ENCODE measurements at regions not wholly inside any gene's neighbourhood (a gene's known extent, or its start where the extent isn't known, plus 50 kb on each side); places are given as distances from the start of the nearest gene placed in this dataset.

DNA sequence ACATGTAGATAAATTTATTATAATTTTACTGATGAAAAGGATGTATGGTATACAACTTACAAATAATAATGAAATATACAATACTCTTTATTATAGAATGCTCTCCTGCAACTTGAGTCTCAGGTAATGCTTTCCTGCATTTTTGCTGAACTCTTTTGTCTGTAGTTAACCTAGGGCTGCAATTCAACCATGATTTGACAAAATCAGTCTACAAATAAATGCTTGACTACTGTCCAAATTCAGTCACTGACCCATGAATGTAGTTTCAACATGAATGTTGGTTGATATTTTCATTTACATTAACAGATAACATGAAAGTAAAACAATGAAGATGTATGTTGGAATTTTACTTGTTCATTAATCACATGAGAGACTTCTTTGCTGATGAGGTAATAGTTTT, 320.9 kb downstream of the ZSWIM6 start:
- no peak for DNase-seq (ENCODE audit: low read depth in 4 of 4, low spot score in 1 of 4)

DNA sequence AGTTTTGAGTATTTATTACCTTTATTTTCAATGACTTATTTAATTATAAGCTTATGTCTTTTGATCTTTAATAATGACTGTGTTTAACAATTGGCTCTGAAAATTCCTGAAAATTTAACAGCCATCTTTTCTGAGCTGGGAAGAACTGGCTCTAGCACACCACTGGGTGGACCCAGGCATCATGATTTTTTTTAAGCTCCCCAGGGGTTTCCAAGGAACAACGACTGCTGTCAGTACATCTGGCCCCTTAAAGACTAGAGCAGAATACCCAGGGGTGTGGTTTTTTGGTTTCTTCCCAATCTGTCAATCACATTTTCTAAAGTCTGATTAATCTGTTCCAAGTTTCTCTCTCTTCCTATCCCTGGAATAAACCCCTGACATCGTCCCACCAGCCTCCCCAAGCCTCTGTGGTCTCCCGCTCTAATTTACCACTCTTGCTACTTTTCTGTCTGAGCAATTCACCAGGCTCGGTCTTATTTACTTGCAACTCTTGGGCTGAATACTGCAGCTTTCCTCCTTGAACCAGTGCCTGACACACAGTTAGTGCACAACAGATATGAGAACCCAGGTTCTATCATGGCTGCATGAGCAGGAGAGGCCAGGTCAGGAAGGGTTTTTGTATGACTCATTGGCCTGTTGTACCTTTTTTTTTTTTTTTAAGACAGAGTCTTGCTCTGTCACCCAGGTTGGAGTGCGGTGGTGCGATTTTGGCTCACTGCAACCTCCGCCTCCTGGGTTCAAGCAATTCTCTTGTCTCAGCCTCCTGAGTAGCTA, 321.9 kb downstream of the ZSWIM6 start:
- DNase-seq (ENCODE audit: low read depth in 4 of 4, low spot score in 1 of 4), result no peak

DNA sequence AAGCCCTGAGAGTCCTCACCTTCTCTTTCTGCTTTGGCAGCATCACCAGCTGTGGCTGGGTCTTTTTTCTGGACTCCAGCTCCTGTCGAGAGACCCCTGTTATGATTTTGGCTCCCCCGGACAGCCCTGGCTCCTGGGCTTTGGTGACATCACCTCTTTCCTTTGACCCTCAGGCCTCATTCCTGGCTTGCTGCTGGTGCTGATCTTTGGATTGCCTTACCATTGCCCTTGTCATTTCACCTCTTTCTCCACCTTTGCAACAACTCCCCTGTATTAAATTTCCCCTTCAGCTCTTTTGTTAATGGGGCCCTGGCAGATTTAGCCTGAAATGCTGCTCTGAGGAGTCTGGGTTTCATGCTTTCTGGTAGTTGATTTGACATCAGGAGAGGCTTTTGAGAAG, 322.8 kb downstream of the ZSWIM6 start:
- no peak for DNase-seq (ENCODE audit: low read depth in 4 of 4, low spot score in 1 of 4)

GRCh38 chr5:61657010-61657409, 325.0 kb downstream of the ZSWIM6 start:
- no peak for DNase-seq (ENCODE audit: low read depth in 4 of 4, low spot score in 1 of 4)

DNA sequence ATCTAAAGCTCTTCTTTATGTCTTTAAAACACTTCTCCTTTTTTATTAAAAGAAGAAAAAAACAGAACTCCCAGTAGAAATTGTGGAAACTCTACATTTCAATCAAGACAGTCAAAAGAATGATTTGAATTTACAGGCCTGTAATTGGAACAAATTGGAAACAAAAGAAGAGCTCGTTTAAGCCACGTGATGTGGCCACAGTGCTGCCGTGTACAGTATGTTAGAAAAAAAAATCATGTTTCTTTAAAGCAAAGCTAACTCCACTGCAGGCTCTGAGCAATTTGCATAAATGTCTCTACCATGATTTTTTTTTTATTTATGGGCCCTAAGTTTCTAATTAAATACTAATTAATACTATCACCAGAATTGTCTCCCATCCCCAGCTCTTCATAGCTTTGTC, 325.6 kb downstream of the ZSWIM6 start:
- no peak for DNase-seq (ENCODE audit: low read depth in 4 of 4, low spot score in 1 of 4)

- DNase-seq (ENCODE audit: low read depth in 4 of 4, low spot score in 1 of 4), result peak; percentile 70 to 88 (median 81)
Observed at GRCh38 chr5:61658592-61659008, 326.5 kb downstream of the ZSWIM6 start.

- no peak for DNase-seq (ENCODE audit: low read depth in 4 of 4, low spot score in 1 of 4)
Observed at GRCh38 chr5:61659221-61659696, 327.2 kb downstream of the ZSWIM6 start.

- no peak for DNase-seq (ENCODE audit: low read depth in 4 of 4, low spot score in 1 of 4)
Observed at GRCh38 chr5:61662670-61663069, 330.6 kb downstream of the ZSWIM6 start.

GRCh38 chr5:61666064-61666621, 334.1 kb downstream of the ZSWIM6 start:
- no peak for DNase-seq (ENCODE audit: low read depth in 4 of 4, low spot score in 1 of 4)

GRCh38 chr5:61667525-61668218, 335.6 kb downstream of the ZSWIM6 start:
- no peak for DNase-seq (ENCODE audit: low read depth in 4 of 4, low spot score in 1 of 4)

- DNase-seq (ENCODE audit: low read depth in 4 of 4, low spot score in 1 of 4), result no peak
Observed at GRCh38 chr5:61669531-61669930, 337.5 kb downstream of the ZSWIM6 start.

- DNase-seq (ENCODE audit: low read depth in 4 of 4, low spot score in 1 of 4), result no peak
Observed at GRCh38 chr5:61670941-61671340, 338.9 kb downstream of the ZSWIM6 start.

GRCh38 chr5:61673007-61673735, 341.1 kb downstream of the ZSWIM6 start:
- DNase-seq (ENCODE audit: low read depth in 4 of 4, low spot score in 1 of 4), result no peak

DNA sequence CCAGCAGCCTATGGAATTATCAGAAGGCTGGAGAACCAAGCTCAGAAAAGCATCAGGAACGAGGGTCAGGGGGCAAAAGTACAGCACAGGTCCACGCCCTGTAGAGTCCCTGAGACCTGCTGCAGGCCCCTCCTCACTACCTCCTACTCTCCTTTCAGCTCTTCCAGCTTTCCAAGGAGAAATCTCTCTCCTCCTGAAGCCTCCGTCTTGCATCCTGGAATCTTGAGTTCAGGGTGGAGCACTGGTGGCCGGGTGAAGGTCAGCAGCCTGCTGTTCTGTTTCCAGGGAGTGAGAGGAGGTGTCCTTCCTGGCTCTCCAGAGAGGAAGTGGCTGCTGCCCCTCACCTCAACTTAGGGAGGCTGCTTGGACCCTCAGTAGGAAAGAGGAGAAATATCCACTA, 342.3 kb downstream of the ZSWIM6 start:
- no peak for DNase-seq (ENCODE audit: low read depth in 4 of 4, low spot score in 1 of 4)

DNA sequence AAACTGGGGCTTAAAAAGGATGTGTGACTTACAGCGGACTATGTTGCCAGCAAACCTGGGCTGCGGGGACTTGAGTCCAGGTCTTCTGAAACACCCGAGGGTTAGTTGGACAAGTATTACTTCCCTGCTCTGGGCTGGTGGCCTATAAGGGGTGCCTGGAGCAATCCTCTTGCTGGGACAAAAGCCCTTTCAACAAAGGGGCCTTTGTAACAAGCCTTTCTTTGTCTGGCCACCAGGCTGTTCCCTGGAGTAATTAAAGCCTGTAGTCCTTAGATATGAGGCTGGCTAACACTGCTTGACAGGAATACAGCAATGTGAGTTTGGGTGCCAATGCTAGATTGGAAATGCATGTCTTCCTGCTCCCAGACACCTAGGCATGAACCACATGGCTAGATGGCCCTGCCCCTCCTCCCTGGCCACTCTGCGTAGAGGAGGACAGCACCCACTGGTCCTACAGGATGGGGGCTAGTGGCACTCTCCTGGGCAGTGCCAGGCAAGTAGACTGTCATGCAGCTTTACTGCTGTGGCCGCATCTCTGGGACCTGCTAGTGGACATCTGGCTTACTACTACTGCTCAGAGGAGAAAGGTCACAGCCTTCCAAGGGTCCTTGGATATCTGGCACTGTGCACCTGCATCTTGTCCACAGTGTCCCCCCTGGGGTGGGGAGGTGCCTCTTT, 343.1 kb downstream of the ZSWIM6 start:
- DNase-seq (ENCODE audit: low read depth in 4 of 4, low spot score in 1 of 4), result no peak

DNA sequence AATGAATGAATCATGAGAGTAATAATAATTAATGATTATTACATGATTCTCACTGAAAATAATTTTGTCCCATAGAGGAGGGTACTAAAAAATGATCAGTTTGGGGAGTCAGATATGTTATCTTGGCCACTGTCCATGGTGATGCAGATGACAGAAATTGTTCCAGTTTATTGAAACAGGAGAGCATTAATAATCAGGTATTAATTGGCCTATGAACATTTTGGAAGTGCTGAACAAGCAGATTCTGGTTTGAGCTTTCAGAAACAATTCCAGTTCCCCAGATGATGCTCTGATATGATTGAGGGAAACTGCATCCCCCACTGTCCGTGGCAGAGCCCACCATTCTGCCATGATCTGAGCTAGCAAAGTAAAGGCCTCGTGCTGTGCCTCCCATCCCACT, 345.2 kb downstream of the ZSWIM6 start:
- no peak for DNase-seq (ENCODE audit: low read depth in 4 of 4, low spot score in 1 of 4)

DNA sequence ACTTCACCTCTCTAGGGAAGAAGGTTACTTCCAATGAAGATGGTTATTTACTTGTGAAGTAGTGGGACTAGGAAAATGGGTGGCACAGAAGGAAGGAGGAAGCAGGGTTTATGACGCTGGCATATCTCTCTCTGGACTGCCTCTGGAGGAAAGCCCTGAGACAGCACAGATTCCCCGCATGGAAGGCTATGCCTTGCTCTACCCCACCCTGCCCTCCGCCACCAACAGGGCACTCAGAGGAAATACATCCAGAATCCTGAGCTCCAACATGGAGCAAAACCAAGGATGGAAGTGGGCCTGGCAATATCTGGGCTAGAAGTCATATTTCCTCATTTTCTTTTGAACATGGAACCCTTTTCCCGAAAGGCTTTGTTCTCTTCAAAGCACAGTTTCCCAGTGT, 346.9 kb downstream of the ZSWIM6 start:
- no peak for DNase-seq (ENCODE audit: low read depth in 4 of 4, low spot score in 1 of 4)

DNA sequence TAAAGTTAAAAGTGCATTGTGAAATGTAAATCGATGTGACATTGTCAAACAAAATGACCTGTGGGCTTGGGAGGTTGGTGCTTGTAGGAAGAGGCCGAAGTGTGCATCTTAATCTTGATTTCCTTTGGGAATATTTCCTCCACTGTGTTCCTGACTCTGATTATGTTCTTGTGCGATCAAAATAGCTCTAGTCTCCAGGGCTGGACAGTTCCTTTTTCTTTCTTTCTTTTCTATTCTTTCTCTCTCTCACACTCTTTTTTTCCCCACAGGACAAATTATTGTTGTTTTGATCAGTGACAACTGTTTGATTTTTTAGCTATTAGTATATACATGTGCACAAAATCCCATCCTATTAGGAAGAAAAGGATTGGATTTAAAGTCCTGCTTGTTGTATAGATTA, 347.5 kb downstream of the ZSWIM6 start:
- no peak for DNase-seq (ENCODE audit: low read depth in 4 of 4, low spot score in 1 of 4)

- DNase-seq (ENCODE audit: low read depth in 4 of 4, low spot score in 1 of 4), result no peak
Observed at GRCh38 chr5:61680247-61680646, 348.2 kb downstream of the ZSWIM6 start.

DNA sequence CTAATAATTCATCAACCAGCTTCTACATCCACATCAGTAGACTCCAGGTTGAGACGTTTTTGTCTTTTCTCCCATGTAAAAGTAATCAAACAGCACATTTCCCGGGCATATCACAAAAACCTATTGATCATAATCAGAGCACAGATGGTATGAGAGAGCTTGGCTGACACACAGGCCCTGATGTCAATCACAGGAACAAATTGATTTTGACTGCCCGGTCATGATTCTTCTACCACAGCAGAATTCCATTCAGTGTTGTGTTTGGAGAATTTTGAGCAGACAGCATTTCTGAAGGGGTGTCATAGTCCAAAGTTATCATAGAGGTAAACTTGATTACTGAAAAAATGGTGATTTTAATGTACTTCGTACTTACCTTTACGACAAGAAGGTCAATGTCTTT, 351.1 kb downstream of the ZSWIM6 start:
- DNase-seq (ENCODE audit: low read depth in 4 of 4, low spot score in 1 of 4), result no peak

- no peak for DNase-seq (ENCODE audit: low read depth in 4 of 4, low spot score in 1 of 4)
Observed at GRCh38 chr5:61683926-61684325, 351.9 kb downstream of the ZSWIM6 start.
